ENCODE measurements at regions not wholly inside any gene's neighbourhood (a gene's known extent, or its start where the extent isn't known, plus 50 kb on each side); places are given as distances from the start of the nearest gene placed in this dataset.

GRCh38 chr7:81062755-81063154 lies 143.9 kb upstream of the SEMA3C start:
- no peak for TF ChIP-seq CTCF (tag by site-specific recombination; IDR thresholded peaks at IDR 0.05)
- TF ChIP-seq ZNF202 (tag by site-specific recombination; IDR thresholded peaks at IDR 0.05; ENCODE audit: borderline replicate concordance), result no peak
- TF ChIP-seq ZNF311 (tag by site-specific recombination; IDR thresholded peaks at IDR 0.05; ENCODE audit: borderline replicate concordance), result no peak
- no peak for TF ChIP-seq ZNF658 (tag by site-specific recombination; IDR thresholded peaks at IDR 0.05)
- TF ChIP-seq SCRT1 (tag by site-specific recombination; IDR thresholded peaks at IDR 0.05; ENCODE audit: borderline replicate concordance), result no peak
- TF ChIP-seq, protein P1, sequence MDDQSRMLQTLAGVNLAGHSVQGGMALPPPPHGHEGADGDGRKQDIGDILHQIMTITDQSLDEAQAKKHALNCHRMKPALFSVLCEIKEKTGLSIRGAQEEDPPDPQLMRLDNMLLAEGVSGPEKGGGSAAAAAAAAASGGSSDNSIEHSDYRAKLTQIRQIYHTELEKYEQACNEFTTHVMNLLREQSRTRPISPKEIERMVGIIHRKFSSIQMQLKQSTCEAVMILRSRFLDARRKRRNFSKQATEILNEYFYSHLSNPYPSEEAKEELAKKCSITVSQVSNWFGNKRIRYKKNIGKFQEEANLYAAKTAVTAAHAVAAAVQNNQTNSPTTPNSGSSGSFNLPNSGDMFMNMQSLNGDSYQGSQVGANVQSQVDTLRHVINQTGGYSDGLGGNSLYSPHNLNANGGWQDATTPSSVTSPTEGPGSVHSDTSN (CRISPR knock-in tag; IDR thresholded peaks at IDR 0.05), result no peak
- no peak for TF ChIP-seq ZNF514 (tag by site-specific recombination; IDR thresholded peaks at IDR 0.05)
- no peak for TF ChIP-seq ZNF169 (tag by site-specific recombination; IDR thresholded peaks at IDR 0.05)
